ENCODE measurements at regions not wholly inside any gene's neighbourhood (a gene's known extent, or its start where the extent isn't known, plus 50 kb on each side); places are given as distances from the start of the nearest gene placed in this dataset.
A peak's percentile ranks its signal among the peaks of the same experiment; 100 is the strongest.
"Not testable (repeated sequence)": the region's sequence is repeated elsewhere in the genome, so short reads cannot be mapped to it uniquely, and the experiment has no call there.

DNA sequence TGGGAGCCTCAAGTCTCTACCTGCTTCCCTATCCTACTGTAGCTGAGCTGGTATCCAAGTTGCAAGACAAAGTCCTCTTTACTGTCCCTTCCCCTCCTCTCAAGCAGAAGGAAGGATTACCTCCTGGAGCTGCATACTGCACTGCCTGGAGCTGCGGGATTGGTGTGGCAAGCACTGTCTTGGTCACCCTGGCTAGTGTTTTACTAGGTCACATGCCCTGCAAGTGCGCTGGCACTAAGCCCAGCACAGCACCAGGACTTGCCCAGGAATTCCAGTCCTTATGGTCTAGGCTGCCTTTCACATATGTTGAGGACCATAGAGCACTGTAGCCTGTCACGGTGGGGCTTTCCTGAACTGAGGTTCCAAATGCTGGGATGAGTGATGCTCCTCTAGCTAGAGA is 227.3 kb upstream of the ZC4H2 start:
- Mint-ChIP-seq H3K9me3 (peaks cover 0 to 14% (median 4%) of the 10 kb centered on the region in 7 donors), H3K4me1 (no peaks in the 10 kb centered on the region), H3K27ac (no peak overlapping the region), H3K27me3 (no peaks in the 10 kb centered on the region), H3K36me3 (no peaks in the 10 kb centered on the region), H3K4me3 (no peak overlapping the region)
- Histone ChIP-seq H3K36me3 (ENCODE audit: control insufficient read depth, insufficient read depth, low read length) (no peaks in the 10 kb centered on the region), H3K9me3 (ENCODE audit: control insufficient read depth in 2 of 2, low read length in 2 of 2) (peaks cover 6% of the 10 kb centered on the region in 2 experiments), H3K27ac (ENCODE audit: insufficient read depth, low read length, poor library complexity, severe bottlenecking) (no peak overlapping the region), H3K4me3 (ENCODE audit: low read depth, low read length) (no peak overlapping the region), H3K27me3 (ENCODE audit: control insufficient read depth, insufficient read depth, low read length) (no peaks in the 10 kb centered on the region), H3K4me1 (ENCODE audit: control insufficient read depth, insufficient read depth, low read length, poor library complexity, severe bottlenecking) (no peaks in the 10 kb centered on the region)
- ATAC-seq (ENCODE audit: low read depth in 2 of 2) = no peak
- no peak for DNase-seq

DNA sequence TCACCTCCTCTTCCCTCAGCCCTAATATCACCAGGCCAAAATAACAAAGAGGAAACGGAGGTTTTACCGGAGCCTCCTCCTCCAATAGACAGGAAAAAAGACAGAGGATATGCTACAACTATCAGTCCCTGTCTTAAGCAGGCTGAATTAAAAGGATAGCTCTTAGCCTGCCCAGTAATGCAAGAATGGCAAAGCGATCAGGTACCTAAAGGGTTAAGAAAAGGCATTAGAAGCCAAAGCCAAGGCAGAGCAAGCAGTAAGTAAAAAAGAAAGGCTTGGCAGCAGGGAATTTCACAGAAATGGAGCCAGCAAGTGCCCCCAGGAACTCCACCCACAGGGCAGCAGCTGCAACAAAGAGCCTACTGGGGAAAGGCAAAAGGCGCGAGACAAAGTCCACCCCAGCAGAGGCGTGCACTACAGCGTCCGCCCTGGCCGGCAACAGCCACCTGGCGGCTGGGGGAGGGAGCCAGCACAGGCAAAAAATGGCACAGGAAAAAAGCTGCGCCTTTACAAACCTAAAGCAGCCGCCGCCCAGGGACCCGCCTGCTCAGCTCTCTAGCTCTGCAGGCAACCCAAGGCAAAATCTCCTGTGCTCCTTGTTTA is 220.6 kb upstream of the ZC4H2 start:
- Histone ChIP-seq H3K27me3 (ENCODE audit: control insufficient read depth, insufficient read depth, low read length) (no peaks in the 10 kb centered on the region), H3K4me3 (ENCODE audit: low read depth, low read length) (no peak overlapping the region), H3K9me3 (ENCODE audit: control insufficient read depth in 2 of 2, low read length in 2 of 2) (peaks cover 0 to 6% of the 10 kb centered on the region in 2 experiments), H3K36me3 (ENCODE audit: control insufficient read depth, insufficient read depth, low read length) (no peaks in the 10 kb centered on the region), H3K4me1 (ENCODE audit: control insufficient read depth, insufficient read depth, low read length, poor library complexity, severe bottlenecking) (no peaks in the 10 kb centered on the region), H3K27ac (ENCODE audit: insufficient read depth, low read length, poor library complexity, severe bottlenecking) (no peak overlapping the region)
- no peaks in the 10 kb centered on the region for H3K27me3 Mint-ChIP-seq
- H3K4me3 Mint-ChIP-seq = peak overlapping the region in 1 of 4 donors; percentile 60
- peaks cover 0 to 18% (median 4%) of the 10 kb centered on the region in 7 donors for H3K9me3 Mint-ChIP-seq
- ATAC-seq (ENCODE audit: low read depth in 2 of 2) (no peak), DNase-seq (peak in 1 of 3 donors; percentile 15)
- no peaks in the 10 kb centered on the region for H3K36me3 Mint-ChIP-seq
- H3K27ac Mint-ChIP-seq = no peak overlapping the region
- peaks cover 0 to 6% (median 0%) of the 10 kb centered on the region in 4 donors for H3K4me1 Mint-ChIP-seq

DNA sequence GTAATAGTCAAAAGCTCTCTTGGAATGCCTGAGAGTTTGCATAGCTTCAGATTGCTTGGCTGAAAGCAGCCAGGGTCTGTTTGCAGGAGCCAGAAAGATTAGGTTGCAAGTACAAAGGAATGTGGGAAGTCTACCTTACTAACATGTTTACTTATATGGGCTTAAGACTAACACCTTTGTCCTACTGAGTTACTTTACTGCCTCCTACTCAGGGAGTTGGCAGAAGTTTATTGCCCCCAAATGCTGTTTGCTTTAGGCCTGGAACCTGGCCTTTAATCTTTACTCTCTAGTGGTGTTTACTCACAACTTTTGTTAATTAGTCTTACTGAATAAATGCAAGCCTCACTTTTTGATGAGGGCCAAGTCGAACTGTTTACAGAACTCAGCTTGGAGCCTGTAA is 219.4 kb upstream of the ZC4H2 start:
- no peaks in the 10 kb centered on the region for H3K27me3 Mint-ChIP-seq
- DNase-seq = no peak
- H3K27me3 ChIP-seq (ENCODE audit: control insufficient read depth, insufficient read depth, low read length) = no peaks in the 10 kb centered on the region
- H3K4me3 Mint-ChIP-seq = no peak overlapping the region
- H3K36me3 Mint-ChIP-seq = no peaks in the 10 kb centered on the region
- no peak for ATAC-seq (ENCODE audit: low read depth in 2 of 2)
- peaks cover 0 to 6% (median 0%) of the 10 kb centered on the region in 4 donors for H3K4me1 Mint-ChIP-seq
- no peaks in the 10 kb centered on the region for H3K4me1 ChIP-seq (ENCODE audit: control insufficient read depth, insufficient read depth, low read length, poor library complexity, severe bottlenecking)
- H3K36me3 ChIP-seq (ENCODE audit: control insufficient read depth, insufficient read depth, low read length) = no peaks in the 10 kb centered on the region
- peaks cover 0 to 18% (median 0%) of the 10 kb centered on the region in 7 donors for H3K9me3 Mint-ChIP-seq
- H3K4me3 ChIP-seq (ENCODE audit: low read depth, low read length) = no peak overlapping the region
- no peak overlapping the region for H3K27ac Mint-ChIP-seq
- H3K27ac ChIP-seq (ENCODE audit: insufficient read depth, low read length, poor library complexity, severe bottlenecking) = no peak overlapping the region
- peaks cover 0 to 6% of the 10 kb centered on the region in 2 experiments for H3K9me3 ChIP-seq (ENCODE audit: control insufficient read depth in 2 of 2, low read length in 2 of 2)

DNA sequence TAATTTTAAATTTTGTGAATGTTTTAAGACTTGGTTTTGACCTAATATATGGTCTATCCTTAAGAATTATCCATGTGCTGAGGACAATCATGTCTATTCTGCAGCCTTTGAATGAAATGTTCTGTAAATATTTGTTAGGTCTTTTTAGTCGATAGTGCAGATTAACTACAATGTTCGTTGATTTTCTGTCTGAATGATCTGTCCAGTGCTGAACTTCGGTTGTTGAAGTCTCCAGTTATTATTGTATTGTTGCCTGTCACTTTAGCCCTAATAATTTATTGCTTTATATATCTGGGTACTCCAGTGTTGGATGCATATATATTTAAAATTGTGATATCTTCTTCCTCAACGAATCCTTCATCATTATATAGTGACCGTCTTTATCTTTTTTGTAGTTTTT is 218.3 kb upstream of the ZC4H2 start:
- H3K9me3 ChIP-seq (ENCODE audit: control insufficient read depth in 2 of 2, low read length in 2 of 2) = peaks cover 0 to 6% of the 10 kb centered on the region in 2 experiments
- H3K27ac ChIP-seq (ENCODE audit: insufficient read depth, low read length, poor library complexity, severe bottlenecking) = no peak overlapping the region
- no peaks in the 10 kb centered on the region for H3K36me3 Mint-ChIP-seq
- no peak overlapping the region for H3K4me3 Mint-ChIP-seq
- ATAC-seq (ENCODE audit: low read depth in 2 of 2) (no peak), DNase-seq (no peak)
- H3K4me1 Mint-ChIP-seq = peaks cover 0 to 6% (median 0%) of the 10 kb centered on the region in 4 donors
- no peak overlapping the region for H3K27ac Mint-ChIP-seq
- H3K4me3 ChIP-seq (ENCODE audit: low read depth, low read length) = no peak overlapping the region
- no peaks in the 10 kb centered on the region for H3K4me1 ChIP-seq (ENCODE audit: control insufficient read depth, insufficient read depth, low read length, poor library complexity, severe bottlenecking)
- H3K27me3 Mint-ChIP-seq = no peaks in the 10 kb centered on the region
- H3K27me3 ChIP-seq (ENCODE audit: control insufficient read depth, insufficient read depth, low read length) = no peaks in the 10 kb centered on the region
- H3K36me3 ChIP-seq (ENCODE audit: control insufficient read depth, insufficient read depth, low read length) = no peaks in the 10 kb centered on the region
- H3K9me3 Mint-ChIP-seq = peaks cover 0 to 15% (median 0%) of the 10 kb centered on the region in 7 donors

DNA sequence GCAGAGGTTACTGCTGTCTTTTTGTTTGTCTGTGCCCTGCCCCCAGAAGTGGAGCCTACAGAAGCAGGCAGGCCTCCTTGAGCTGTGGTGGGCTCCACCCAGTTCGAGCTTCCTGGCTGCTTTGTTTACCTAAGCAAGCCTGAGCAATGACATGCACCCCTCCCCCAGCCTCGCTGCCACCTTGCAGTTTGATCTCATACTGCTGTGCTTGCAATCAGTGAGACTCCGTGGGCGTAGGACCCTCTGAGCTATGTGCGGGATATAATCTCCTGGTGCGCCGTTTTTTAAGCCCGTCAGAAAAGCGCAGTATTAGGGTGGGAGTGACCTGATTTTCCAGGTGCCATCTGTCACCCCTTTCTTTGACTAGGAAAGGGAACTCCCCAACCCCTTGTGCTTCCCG is 187.1 kb upstream of the ZC4H2 start:
- H3K27ac ChIP-seq (ENCODE audit: insufficient read depth, low read length, poor library complexity, severe bottlenecking); H3K9me3 ChIP-seq (ENCODE audit: control insufficient read depth in 2 of 2, low read length in 2 of 2); H3K27ac Mint-ChIP-seq; H3K4me1 Mint-ChIP-seq; H3K36me3 Mint-ChIP-seq; H3K4me1 ChIP-seq (ENCODE audit: control insufficient read depth, insufficient read depth, low read length, poor library complexity, severe bottlenecking); DNase-seq; H3K4me3 ChIP-seq (ENCODE audit: low read depth, low read length); H3K4me3 Mint-ChIP-seq; H3K27me3 Mint-ChIP-seq; H3K36me3 ChIP-seq (ENCODE audit: control insufficient read depth, insufficient read depth, low read length); H3K27me3 ChIP-seq (ENCODE audit: control insufficient read depth, insufficient read depth, low read length); ATAC-seq (ENCODE audit: low read depth in 2 of 2): not testable (repeated sequence)
- H3K9me3 Mint-ChIP-seq = peaks cover 0 to 65% (median 0%) of the 10 kb centered on the region in 7 donors

DNA sequence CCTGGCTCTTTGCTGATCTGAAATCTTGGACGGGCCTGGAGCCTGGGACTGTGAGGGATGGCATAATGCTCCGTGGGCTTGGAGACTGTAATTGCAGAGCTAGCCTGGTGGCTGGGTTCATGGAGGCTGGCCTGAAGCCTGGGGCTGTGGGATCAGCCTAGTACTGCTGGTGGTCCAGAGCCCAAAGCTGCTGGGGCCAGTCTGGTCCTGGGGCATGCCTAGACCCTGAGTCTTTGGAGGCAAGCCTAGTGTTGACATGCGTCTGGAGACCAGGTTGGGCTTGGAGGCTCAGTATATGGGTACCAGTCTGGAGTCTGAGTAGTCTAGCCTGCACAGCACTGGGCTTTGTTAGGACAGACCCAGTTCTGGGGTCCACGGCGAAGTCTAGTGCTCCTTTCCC is 172.0 kb upstream of the ZC4H2 start:
- Histone ChIP-seq H3K9me3 (ENCODE audit: control insufficient read depth in 2 of 2, low read length in 2 of 2) (peaks cover 0 to 9% of the 10 kb centered on the region in 2 experiments), H3K36me3 (ENCODE audit: control insufficient read depth, insufficient read depth, low read length) (no peaks in the 10 kb centered on the region), H3K4me3 (ENCODE audit: low read depth, low read length) (no peak overlapping the region), H3K4me1 (ENCODE audit: control insufficient read depth, insufficient read depth, low read length, poor library complexity, severe bottlenecking) (no peaks in the 10 kb centered on the region), H3K27ac (ENCODE audit: insufficient read depth, low read length, poor library complexity, severe bottlenecking) (no peak overlapping the region), H3K27me3 (ENCODE audit: control insufficient read depth, insufficient read depth, low read length) (no peaks in the 10 kb centered on the region)
- ATAC-seq (ENCODE audit: low read depth in 2 of 2) = no peak
- peaks cover 20% of the 10 kb centered on the region for H3K36me3 Mint-ChIP-seq
- DNase-seq = no peak
- no peak overlapping the region for H3K4me3 Mint-ChIP-seq
- H3K27me3 Mint-ChIP-seq = no peaks in the 10 kb centered on the region
- H3K9me3 Mint-ChIP-seq = peaks cover 0 to 34% (median 10%) of the 10 kb centered on the region in 7 donors
- H3K4me1 Mint-ChIP-seq = no peaks in the 10 kb centered on the region
- no peak overlapping the region for H3K27ac Mint-ChIP-seq

DNA sequence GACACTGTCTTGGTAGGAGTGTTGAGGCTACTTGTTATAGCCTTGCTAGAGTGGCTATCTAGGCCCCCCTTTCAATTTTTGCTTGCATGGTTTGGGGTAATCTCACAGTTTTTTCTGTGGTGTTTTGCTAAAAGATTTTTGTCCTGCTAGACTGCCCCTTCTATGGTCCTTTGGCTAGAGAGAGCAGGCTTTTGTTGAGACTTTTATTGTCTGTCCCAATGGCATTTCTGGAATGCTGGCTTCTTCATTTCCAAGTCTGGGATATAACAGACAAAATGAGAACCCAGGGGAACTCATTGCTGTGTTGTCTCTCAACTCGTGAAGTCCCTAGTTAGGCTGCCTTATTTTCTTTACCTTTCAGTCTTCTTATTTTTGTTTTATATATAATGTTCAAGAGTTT is 160.2 kb upstream of the ZC4H2 start:
- H3K4me1 Mint-ChIP-seq = no peaks in the 10 kb centered on the region
- peaks cover 14% of the 10 kb centered on the region for H3K36me3 Mint-ChIP-seq
- no peak overlapping the region for H3K27ac Mint-ChIP-seq

DNA sequence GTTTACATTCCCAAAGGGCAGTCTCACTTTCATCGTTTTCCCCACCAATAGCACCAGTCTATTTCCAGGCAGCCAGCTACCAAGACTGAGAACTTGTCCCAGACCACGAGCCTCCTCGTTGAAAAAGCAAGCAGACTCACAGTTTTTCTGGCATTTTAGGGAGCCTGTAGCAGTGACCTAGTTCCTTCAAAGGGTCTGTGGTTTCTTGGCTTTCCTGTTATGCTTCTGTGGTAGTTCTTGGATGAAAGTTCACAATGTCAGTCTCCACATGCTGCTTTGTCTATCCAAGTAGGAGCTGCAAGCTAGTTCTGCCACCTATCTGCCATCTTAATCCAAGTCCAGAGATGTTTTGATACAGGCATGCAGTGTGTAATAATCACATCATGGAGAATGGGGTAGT is 151.6 kb upstream of the ZC4H2 start:
- Histone ChIP-seq H3K36me3 (ENCODE audit: control insufficient read depth, insufficient read depth, low read length) (no peaks in the 10 kb centered on the region), H3K27ac (ENCODE audit: insufficient read depth, low read length, poor library complexity, severe bottlenecking) (no peak overlapping the region), H3K9me3 (ENCODE audit: control insufficient read depth in 2 of 2, low read length in 2 of 2) (peaks cover 2 to 11% of the 10 kb centered on the region in 2 experiments), H3K27me3 (ENCODE audit: control insufficient read depth, insufficient read depth, low read length) (no peaks in the 10 kb centered on the region), H3K4me1 (ENCODE audit: control insufficient read depth, insufficient read depth, low read length, poor library complexity, severe bottlenecking) (no peaks in the 10 kb centered on the region), H3K4me3 (ENCODE audit: low read depth, low read length) (no peak overlapping the region)
- Mint-ChIP-seq H3K27me3 (no peaks in the 10 kb centered on the region), H3K36me3 (peaks cover 33% of the 10 kb centered on the region), H3K4me3 (peak overlapping the region in 2 of 4 donors; percentile 34 to 36), H3K4me1 (peaks cover 0 to 29% (median 3%) of the 10 kb centered on the region in 4 donors), H3K9me3 (peaks cover 2 to 62% (median 14%) of the 10 kb centered on the region in 7 donors), H3K27ac (peak overlapping the region in 2 of 3 donors; percentile 66 to 77)
- ATAC-seq (ENCODE audit: low read depth in 2 of 2) (no peak), DNase-seq (peak in 2 of 3 donors; percentile 2 to 23)

More for the DNA sequence above, 160.2 kb upstream of the ZC4H2 start:
- H3K4me3 ChIP-seq (ENCODE audit: low read depth, low read length) = no peak overlapping the region
- H3K36me3 ChIP-seq (ENCODE audit: control insufficient read depth, insufficient read depth, low read length) = no peaks in the 10 kb centered on the region
- no peaks in the 10 kb centered on the region for H3K4me1 ChIP-seq (ENCODE audit: control insufficient read depth, insufficient read depth, low read length, poor library complexity, severe bottlenecking)
- DNase-seq (no peak), ATAC-seq (ENCODE audit: low read depth in 2 of 2) (no peak)
- Mint-ChIP-seq H3K27me3 (no peaks in the 10 kb centered on the region), H3K9me3 (peaks cover 1 to 34% (median 8%) of the 10 kb centered on the region in 7 donors), H3K4me3 (no peak overlapping the region)
- peaks cover 0 to 5% of the 10 kb centered on the region in 2 experiments for H3K9me3 ChIP-seq (ENCODE audit: control insufficient read depth in 2 of 2, low read length in 2 of 2)
- no peaks in the 10 kb centered on the region for H3K27me3 ChIP-seq (ENCODE audit: control insufficient read depth, insufficient read depth, low read length)
- H3K27ac ChIP-seq (ENCODE audit: insufficient read depth, low read length, poor library complexity, severe bottlenecking) = no peak overlapping the region

Measured in CD4-positive, CD25-positive, alpha-beta regulatory T cell (primary cell).